22Rv1 (cell line): ENCODE measurements at regions not wholly inside any gene's neighbourhood (a gene's known extent, or its start where the extent isn't known, plus 50 kb on each side); places are given as distances from the start of the nearest gene placed in this dataset.

Source experiments
- CTCF ChIP-seq: fragments of 450-650 bp; IDR thresholded peaks from 2 replicates; pipeline ENCODE4 v1.5.1; 2017; ENCODE audit warnings: mild to moderate bottlenecking
- ZFX ChIP-seq: fragments of 450-650 bp; IDR thresholded peaks from 2 replicates; pipeline ENCODE4 v1.6.1; 2017; ENCODE audit warnings: antibody characterized with exemption, borderline replicate concordance

GRCh38 chr1:82125866-82126265, 325.1 kb downstream of the ADGRL2 start:
- TF ChIP-seq CTCF (no peak), ZFX (no peak)
